ENCODE measurements at regions not wholly inside any gene's neighbourhood (a gene's known extent, or its start where the extent isn't known, plus 50 kb on each side); places are given as distances from the start of the nearest gene placed in this dataset.

GRCh38 chr14:53714495-53715192 lies 242.0 kb downstream of the BMP4 start:
- 0 out of 3 replicates have a peak, but pooled peaks cover 2% of the 10 kb centered on the region for H3K9me3 Mint-ChIP-seq

More at GRCh38 chr14:53714495-53715192, 242.0 kb downstream of the BMP4 start:
- Histone ChIP-seq H3K79me2 (replicated peaks; ENCODE audit: insufficient read depth) (no peaks in the 10 kb centered on the region), H3K4me1 (ENCODE audit: insufficient read depth) (no peaks in the 10 kb centered on the region; the same call in 1 of the 2 replicates), H3K27ac (ENCODE audit: low read depth) (no peak overlapping the region), H3K36me3 (ENCODE audit: insufficient read depth) (peaks cover 3% of the 10 kb centered on the region; the same call in 1 of the 2 replicates), H4K20me1 (replicated peaks; ENCODE audit: insufficient read depth) (no peaks in the 10 kb centered on the region), H3K4me3 (no peak overlapping the region), H3K4me2 (no peak overlapping the region), H2AFZ (no peak overlapping the region), H3K9me2 (ENCODE audit: insufficient read depth) (peaks cover 9% of the 10 kb centered on the region; the same call in 1 of the 2 replicates), H3F3A (replicated peaks; ENCODE audit: low read depth) (no peaks in the 10 kb centered on the region), H3K27me3 (ENCODE audit: insufficient read depth) (no peaks in the 10 kb centered on the region)
- no peak for ATAC-seq
- H3K27ac Mint-ChIP-seq = no peak overlapping the region
- no peaks in the 10 kb centered on the region for H3K36me3 Mint-ChIP-seq (ENCODE audit: low read depth)
- no peak for TF ChIP-seq EZH2 (IDR thresholded peaks at IDR 0.05; ENCODE audit: low read depth, unreplicated experiment)
- no peak for TF ChIP-seq EZH2phosphoT487 (IDR thresholded peaks at IDR 0.05; ENCODE audit: unreplicated experiment)
- no peak for TF ChIP-seq ETS1 (IDR thresholded peaks at IDR 0.05)
- TF ChIP-seq ZNF331 (CRISPR knock-in tag; IDR thresholded peaks at IDR 0.05; ENCODE audit: low read depth) = no peak
- TF ChIP-seq CREB1 (CRISPR knock-in tag; IDR thresholded peaks at IDR 0.05; ENCODE audit: low read depth) = no peak
- no peak for TF ChIP-seq CTCF (conservative IDR thresholded peaks at IDR 0.05; ENCODE audit: low read depth in 2 of 2)
- no peak for TF ChIP-seq STAT1 (IDR thresholded peaks at IDR 0.05; ENCODE audit: unreplicated experiment)
- TF ChIP-seq REST (IDR thresholded peaks at IDR 0.05; ENCODE audit: unreplicated experiment) = no peak
- TF ChIP-seq POLR2AphosphoS5 (IDR thresholded peaks at IDR 0.05; ENCODE audit: low read depth) = no peak
- no peak for TF ChIP-seq NANOG (IDR thresholded peaks at IDR 0.05; ENCODE audit: borderline replicate concordance)
- no peak for TF ChIP-seq ZNF462 (CRISPR knock-in tag; IDR thresholded peaks at IDR 0.05)
- TF ChIP-seq JUNB (IDR thresholded peaks at IDR 0.05; ENCODE audit: unreplicated experiment) = no peak
- TF ChIP-seq ZNF114 (CRISPR knock-in tag; IDR thresholded peaks at IDR 0.05) = no peak
- DNase-seq (ENCODE audit: low spot score) = no peak
- peaks cover 5% of the 10 kb centered on the region; the same call in 2 of the 3 replicates for H3K4me1 Mint-ChIP-seq
- H3K27me3 Mint-ChIP-seq (ENCODE audit: insufficient read depth, low read depth, poor library complexity) = no peaks in the 10 kb centered on the region
- H3K4me3 Mint-ChIP-seq = no peak overlapping the region

Data from GM23338 (cell line).